ENCODE measurements at regions not wholly inside any gene's neighbourhood (a gene's known extent, or its start where the extent isn't known, plus 50 kb on each side); places are given as distances from the start of the nearest gene placed in this dataset.

DNA sequence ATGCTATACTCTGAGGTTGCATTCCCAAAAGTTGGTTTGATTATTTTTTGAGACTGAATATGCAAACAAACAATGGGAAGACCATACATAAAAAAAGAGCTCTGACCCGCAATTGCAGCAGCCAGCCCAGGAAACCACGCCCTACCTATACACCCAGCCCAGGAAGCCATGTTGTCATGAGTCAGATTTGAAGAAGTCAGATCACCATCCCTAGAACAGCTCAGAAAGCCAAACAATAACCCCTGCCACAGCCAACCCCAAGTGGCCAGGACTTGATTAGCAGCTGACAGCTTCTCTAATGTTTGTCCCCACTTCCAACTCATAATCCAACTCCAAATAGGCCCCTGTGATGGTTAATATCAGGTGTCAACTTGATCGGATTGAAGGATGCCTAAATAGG lies 621.9 kb downstream of the NPHP4 start:
- Histone ChIP-seq H4K20me1 (ENCODE audit: insufficient read depth, low read length) (no peaks in the 10 kb centered on the region), H3K36me3 (replicated peaks in 1 of 2; ENCODE audit: control insufficient read depth in 1 of 2, insufficient read depth in 2 of 2, low read length in 2 of 2) (no peaks in the 10 kb centered on the region), H3K9me3 (replicated peaks in 1 of 2; ENCODE audit: control insufficient read depth in 1 of 2, insufficient read depth in 1 of 2, low read length in 2 of 2) (peaks cover 23 to 29% of the 10 kb centered on the region in 2 donors), H3K9ac (ENCODE audit: insufficient read depth, low read length, poor library complexity, severe bottlenecking) (no peak overlapping the region), H3K79me2 (ENCODE audit: insufficient read depth, low read length) (no peaks in the 10 kb centered on the region), H3K27me3 (ENCODE audit: control insufficient read depth in 2 of 2, insufficient read depth in 2 of 2, low read length in 2 of 2) (no peaks in the 10 kb centered on the region), H3K4me3 (replicated peaks in 1 of 3; ENCODE audit: low read depth in 2 of 3, low read length in 3 of 3) (no peak overlapping the region), H3K4me1 (ENCODE audit: control insufficient read depth in 1 of 2, insufficient read depth in 2 of 2, low read length in 2 of 2) (no peaks in the 10 kb centered on the region), H2AFZ (ENCODE audit: insufficient read depth, low read depth, low read length, poor library complexity, severe bottlenecking) (no peak overlapping the region), H3K4me2 (replicated peaks; ENCODE audit: extremely low read depth, low read length, poor library complexity, severe bottlenecking) (no peak overlapping the region), H3K27ac (ENCODE audit: low read depth in 1 of 2, low read length in 2 of 2) (no peak overlapping the region)
- no peak overlapping the region for H3K4me3 Mint-ChIP-seq
- WGBS (ENCODE audit: insufficient coverage) = 68% methylated on average over 2 of the region's 3 CpGs
- DNase-seq = no peak
- peaks cover 3% of the 10 kb centered on the region for H3K4me1 Mint-ChIP-seq
- H3K36me3 Mint-ChIP-seq = no peaks in the 10 kb centered on the region
- no peak overlapping the region for H3K27ac Mint-ChIP-seq
- peaks cover 5 to 31% (median 14%) of the 10 kb centered on the region in 7 donors for H3K9me3 Mint-ChIP-seq
- TF ChIP-seq, protein P1, sequence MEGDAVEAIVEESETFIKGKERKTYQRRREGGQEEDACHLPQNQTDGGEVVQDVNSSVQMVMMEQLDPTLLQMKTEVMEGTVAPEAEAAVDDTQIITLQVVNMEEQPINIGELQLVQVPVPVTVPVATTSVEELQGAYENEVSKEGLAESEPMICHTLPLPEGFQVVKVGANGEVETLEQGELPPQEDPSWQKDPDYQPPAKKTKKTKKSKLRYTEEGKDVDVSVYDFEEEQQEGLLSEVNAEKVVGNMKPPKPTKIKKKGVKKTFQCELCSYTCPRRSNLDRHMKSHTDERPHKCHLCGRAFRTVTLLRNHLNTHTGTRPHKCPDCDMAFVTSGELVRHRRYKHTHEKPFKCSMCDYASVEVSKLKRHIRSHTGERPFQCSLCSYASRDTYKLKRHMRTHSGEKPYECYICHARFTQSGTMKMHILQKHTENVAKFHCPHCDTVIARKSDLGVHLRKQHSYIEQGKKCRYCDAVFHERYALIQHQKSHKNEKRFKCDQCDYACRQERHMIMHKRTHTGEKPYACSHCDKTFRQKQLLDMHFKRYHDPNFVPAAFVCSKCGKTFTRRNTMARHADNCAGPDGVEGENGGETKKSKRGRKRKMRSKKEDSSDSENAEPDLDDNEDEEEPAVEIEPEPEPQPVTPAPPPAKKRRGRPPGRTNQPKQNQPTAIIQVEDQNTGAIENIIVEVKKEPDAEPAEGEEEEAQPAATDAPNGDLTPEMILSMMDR (IDR thresholded peaks at IDR 0.05) = no peak
- peaks cover 0 to 5% (median 1%) of the 10 kb centered on the region in 3 donors for H3K27me3 Mint-ChIP-seq (ENCODE audit: low read depth in 3 of 3)
- intact Hi-C loops (cut with micrococcal nuclease) = no loop called here

- H3K4me2 ChIP-seq (replicated peaks; ENCODE audit: extremely low read depth, low read length, poor library complexity, severe bottlenecking) = no peak overlapping the region
- no peaks in the 10 kb centered on the region for H3K36me3 Mint-ChIP-seq
- no peak overlapping the region for H3K4me3 Mint-ChIP-seq
Observed at GRCh38 chr1:5369223-5369622, 623.0 kb downstream of the NPHP4 start.

More at GRCh38 chr1:5369223-5369622, 623.0 kb downstream of the NPHP4 start:
- DNase-seq = no peak
- H3K27me3 ChIP-seq (ENCODE audit: control insufficient read depth in 2 of 2, insufficient read depth in 2 of 2, low read length in 2 of 2) = no peaks in the 10 kb centered on the region
- peaks cover 0 to 5% (median 1%) of the 10 kb centered on the region in 3 donors for H3K27me3 Mint-ChIP-seq (ENCODE audit: low read depth in 3 of 3)
- H3K36me3 ChIP-seq (replicated peaks in 1 of 2; ENCODE audit: control insufficient read depth in 1 of 2, insufficient read depth in 2 of 2, low read length in 2 of 2) = no peaks in the 10 kb centered on the region
- no peaks in the 10 kb centered on the region for H3K4me1 ChIP-seq (ENCODE audit: control insufficient read depth in 1 of 2, insufficient read depth in 2 of 2, low read length in 2 of 2)
- intact Hi-C loops (cut with micrococcal nuclease) = no loop called here
- no peak overlapping the region for H3K9ac ChIP-seq (ENCODE audit: insufficient read depth, low read length, poor library complexity, severe bottlenecking)
- peaks cover 23 to 26% of the 10 kb centered on the region in 2 donors for H3K9me3 ChIP-seq (replicated peaks in 1 of 2; ENCODE audit: control insufficient read depth in 1 of 2, insufficient read depth in 1 of 2, low read length in 2 of 2)
- H4K20me1 ChIP-seq (ENCODE audit: insufficient read depth, low read length) = no peaks in the 10 kb centered on the region
- peaks cover 5 to 31% (median 13%) of the 10 kb centered on the region in 7 donors for H3K9me3 Mint-ChIP-seq
- H2AFZ ChIP-seq (ENCODE audit: insufficient read depth, low read depth, low read length, poor library complexity, severe bottlenecking) = no peak overlapping the region
- peaks cover 3% of the 10 kb centered on the region for H3K4me1 Mint-ChIP-seq
- H3K4me3 ChIP-seq (replicated peaks in 1 of 3; ENCODE audit: low read depth in 2 of 3, low read length in 3 of 3) = no peak overlapping the region
- H3K79me2 ChIP-seq (ENCODE audit: insufficient read depth, low read length) = no peaks in the 10 kb centered on the region
- 100% methylated on average over 1 of the region's 1 CpG for WGBS (ENCODE audit: insufficient coverage)
- no peak overlapping the region for H3K27ac Mint-ChIP-seq
- no peak overlapping the region for H3K27ac ChIP-seq (ENCODE audit: low read depth in 1 of 2, low read length in 2 of 2)
- TF ChIP-seq, protein P1 (IDR thresholded peaks at IDR 0.05) = no peak
